Lung (tissue), 11 donors: ENCODE measurements at regions not wholly inside any gene's neighbourhood (a gene's known extent, or its start where the extent isn't known, plus 50 kb on each side); places are given as distances from the start of the nearest gene placed in this dataset.

Experiments
- ATAC-seq: fragments of 200-7000 bp; cut with Tn5 transposase; one replicate; pipeline ENCODE4 v1.9.1; 2020; ENCODE audit warnings: moderate number of reproducible peaks; ENCODE audit not compliant: insufficient read depth, low FRiP score
- DNase-seq, 3 donors: peaks; one replicate each; pipeline ENCODE4 v3.0.0-alpha.2; 2013 to 2017
- H3K27ac ChIP-seq, 2 donors: one replicate each; pipeline ENCODE4 v1.5.1; 2013; ENCODE audit warnings: mild to moderate bottlenecking in 2 of 2, moderate library complexity in 2 of 2, control low read depth in 1 of 2, inconsistent platforms in 1 of 2, low read depth in 1 of 2, low read length in 1 of 2
- H3K27me3 ChIP-seq, 3 donors: one replicate each; pipeline ENCODE4 v1.5.1; 2013; ENCODE audit warnings: low read length in 2 of 3; ENCODE audit not compliant: control insufficient read depth in 3 of 3, insufficient read depth in 3 of 3
- H3K36me3 ChIP-seq, 4 donors: one replicate each; pipeline ENCODE4 v1.5.1; 2013; ENCODE audit warnings: low read length in 4 of 4, mild to moderate bottlenecking in 1 of 4, moderate library complexity in 1 of 4; ENCODE audit not compliant: control insufficient read depth in 4 of 4, insufficient read depth in 4 of 4
- H3K4me1 ChIP-seq, 5 donors: one replicate each; pipeline ENCODE4 v1.5.1; 2013; ENCODE audit warnings: low read length in 5 of 5, mild to moderate bottlenecking in 2 of 5, moderate library complexity in 1 of 5; ENCODE audit not compliant: control insufficient read depth in 5 of 5, insufficient read depth in 5 of 5
- H3K4me3 ChIP-seq: one replicate; pipeline ENCODE4 v1.5.1; 2013; ENCODE audit warnings: mild to moderate bottlenecking, control low read depth, moderate library complexity
- H3K9ac ChIP-seq, 2 donors: one replicate each; pipeline ENCODE4 v1.5.1; 2013; ENCODE audit warnings: low read length in 2 of 2, control low read depth in 1 of 2; ENCODE audit not compliant: insufficient read depth in 1 of 2
- H3K9me3 ChIP-seq, 4 donors: one replicate each; pipeline ENCODE4 v1.5.1; 2013; ENCODE audit warnings: low read length in 3 of 4, mild to moderate bottlenecking in 1 of 4, moderate library complexity in 1 of 4; ENCODE audit not compliant: control insufficient read depth in 4 of 4, insufficient read depth in 3 of 4
- CTCF ChIP-seq: IDR thresholded peaks from 2 replicates; pipeline ENCODE4 v1.5.1; 2012; ENCODE audit warnings: mild to moderate bottlenecking; ENCODE audit errors: control extremely low read depth, extremely low read depth
- WGBS, 2 donors: extraction: QIAGEN DNeasy Blood & Tissue Kit; methylation state at CpG; one replicate each; pipeline ENCODE4 v1.1.7; 2013; 5-methylcytosine and 5-hydroxymethylcytosine counted together
- donor health status: control.
- donor health status: control.
- donor health status: Bipolar disorder and iron deficiency.
- donor health status: healthy.
- donor health status: DM: yes; HTN: yes; CAD: no.

DNA sequence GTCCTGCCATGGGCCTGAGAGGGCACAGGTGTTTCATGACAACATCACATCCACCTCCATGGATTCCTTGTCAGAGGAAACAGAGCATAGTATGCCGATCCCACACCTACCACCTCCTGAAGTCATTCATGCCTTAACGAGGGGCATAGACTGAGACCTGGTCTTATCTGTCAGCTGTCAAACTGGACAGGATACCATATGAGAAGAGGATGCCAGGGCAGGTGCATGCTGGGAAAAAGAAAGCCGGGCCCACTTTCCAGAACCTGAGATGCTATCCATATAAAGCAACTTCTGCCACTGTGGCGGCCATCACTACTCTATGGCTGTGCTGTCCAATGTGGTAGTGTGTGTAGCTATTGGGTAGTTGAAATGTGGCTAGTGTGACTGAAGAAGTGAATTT is 116.0 kb upstream of the SIX2 start:
- Histone ChIP-seq H3K4me3 (no peak overlapping the region), H3K9ac (no peak overlapping the region), H3K9me3 (peaks cover 0 to 1% (median 0%) of the 10 kb centered on the region in 4 donors), H3K27me3 (no peaks in the 10 kb centered on the region), H3K4me1 (peaks cover 0 to 2% (median 0%) of the 10 kb centered on the region in 5 donors), H3K27ac (no peak overlapping the region), H3K36me3 (no peaks in the 10 kb centered on the region)
- 87 to 94% methylated on average over 4 of the region's 4 CpGs for WGBS, 2 donors
- ATAC-seq (no peak), DNase-seq (no peak)
- no peak for TF ChIP-seq CTCF

GRCh38 chr2:45124456-45124855 is 115.2 kb upstream of the SIX2 start:
- Histone ChIP-seq H3K9me3 (no peaks in the 10 kb centered on the region), H3K27me3 (no peaks in the 10 kb centered on the region), H3K4me1 (peaks cover 0 to 2% (median 0%) of the 10 kb centered on the region in 5 donors), H3K4me3 (no peak overlapping the region), H3K36me3 (no peaks in the 10 kb centered on the region), H3K27ac (no peak overlapping the region), H3K9ac (no peak overlapping the region)
- no peak for DNase-seq
- no peak for ATAC-seq
- no peak for TF ChIP-seq CTCF
- WGBS, 2 donors, result 92 to 98% methylated on average over 5 of the region's 5 CpGs

DNA sequence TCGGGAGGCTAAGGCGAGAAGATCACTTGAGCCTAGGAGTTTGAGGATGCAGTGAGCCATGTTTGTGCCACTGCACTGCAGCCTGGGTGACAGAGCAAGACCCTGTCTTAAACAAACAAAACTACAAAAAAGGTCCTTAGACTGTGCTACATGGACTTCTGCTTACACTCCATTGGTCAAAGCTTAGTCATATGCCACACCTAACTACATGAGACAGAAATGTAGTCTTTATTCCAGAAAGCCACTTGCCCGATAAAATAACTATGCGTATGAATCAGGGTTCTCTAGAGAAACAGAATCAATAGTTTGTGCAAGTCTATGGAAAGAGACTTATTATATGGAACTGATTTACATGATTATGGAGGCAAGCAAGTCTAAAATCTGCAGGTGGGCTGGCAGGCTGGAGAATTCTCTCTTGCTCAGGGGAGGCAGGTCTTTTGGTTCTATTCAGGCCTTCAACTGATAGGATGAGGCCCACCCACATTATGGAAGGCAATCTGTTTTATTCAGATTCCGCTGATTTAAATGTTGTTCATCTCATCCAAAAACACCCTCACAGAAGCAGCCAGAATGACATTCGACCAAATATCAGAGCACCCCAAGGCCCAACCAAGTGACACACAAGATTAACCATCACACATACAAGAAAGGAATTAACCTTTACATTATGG is 114.4 kb upstream of the SIX2 start:
- Histone ChIP-seq H3K36me3 (no peaks in the 10 kb centered on the region), H3K27me3 (no peaks in the 10 kb centered on the region), H3K4me3 (no peak overlapping the region), H3K9ac (no peak overlapping the region), H3K27ac (no peak overlapping the region), H3K9me3 (no peaks in the 10 kb centered on the region), H3K4me1 (peaks cover 0 to 2% (median 0%) of the 10 kb centered on the region in 5 donors)
- no peak for DNase-seq
- WGBS, 2 donors, result 85 to 92% methylated on average over 6 of the region's 6 CpGs
- no peak for ATAC-seq
- TF ChIP-seq CTCF, result no peak

GRCh38 chr2:45123065-45123464 is 113.8 kb upstream of the SIX2 start:
- TF ChIP-seq CTCF, result no peak
- no peak for ATAC-seq
- no peak overlapping the region for H3K27ac ChIP-seq
- no peaks in the 10 kb centered on the region for H3K27me3 ChIP-seq
- H3K9me3 ChIP-seq, result no peaks in the 10 kb centered on the region
- no peak overlapping the region for H3K9ac ChIP-seq
- peaks cover 0 to 2% (median 0%) of the 10 kb centered on the region in 5 donors for H3K4me1 ChIP-seq
- H3K36me3 ChIP-seq, result no peaks in the 10 kb centered on the region
- H3K4me3 ChIP-seq, result no peak overlapping the region
- WGBS, 2 donors, result 81 to 95% methylated on average over 2 of the region's 2 CpGs
- no peak for DNase-seq
